HK-2 (cell line): ENCODE measurements at regions not wholly inside any gene's neighbourhood (a gene's known extent, or its start where the extent isn't known, plus 50 kb on each side); places are given as distances from the start of the nearest gene placed in this dataset.
"Not testable (repeated sequence)": the region's sequence is repeated elsewhere in the genome, so short reads cannot be mapped to it uniquely, and the experiment has no call there.

Experiments
- DNase-seq: peaks from one replicate; pipeline ENCODE4 v3.0.0-alpha.2; 2018; ENCODE audit not compliant: unreplicated experiment

DNA sequence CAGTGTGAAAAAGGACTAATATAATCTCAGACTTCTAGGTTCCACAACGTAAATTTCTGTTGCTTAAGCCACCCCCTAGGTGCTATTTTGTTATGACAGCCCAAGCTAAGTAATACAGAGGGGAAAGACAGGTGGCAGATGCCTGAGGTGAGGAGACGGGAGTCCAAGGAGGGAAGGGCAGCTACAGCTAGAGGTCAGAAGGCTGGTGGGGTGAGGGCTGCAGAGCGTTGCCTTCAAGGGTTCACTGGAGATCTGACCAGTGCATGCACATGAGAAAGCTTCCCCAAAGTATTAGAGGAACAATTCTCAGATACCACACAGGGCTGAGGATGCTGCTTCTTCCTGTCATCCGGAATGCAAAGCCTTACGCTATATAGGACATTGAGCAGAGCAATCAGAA, 104.7 kb upstream of the IRX4 start:
- DNase-seq, result no peak

GRCh38 chr5:1985781-1986180, 103.1 kb upstream of the IRX4 start:
- no peak for DNase-seq

GRCh38 chr5:1983919-1984695, 101.4 kb upstream of the IRX4 start:
- no peak for DNase-seq

GRCh38 chr5:1983401-1983800, 100.7 kb upstream of the IRX4 start:
- DNase-seq, result no peak

- DNase-seq, result not testable (repeated sequence)
Measured at GRCh38 chr5:1982561-1982960, 99.8 kb upstream of the IRX4 start.

DNA sequence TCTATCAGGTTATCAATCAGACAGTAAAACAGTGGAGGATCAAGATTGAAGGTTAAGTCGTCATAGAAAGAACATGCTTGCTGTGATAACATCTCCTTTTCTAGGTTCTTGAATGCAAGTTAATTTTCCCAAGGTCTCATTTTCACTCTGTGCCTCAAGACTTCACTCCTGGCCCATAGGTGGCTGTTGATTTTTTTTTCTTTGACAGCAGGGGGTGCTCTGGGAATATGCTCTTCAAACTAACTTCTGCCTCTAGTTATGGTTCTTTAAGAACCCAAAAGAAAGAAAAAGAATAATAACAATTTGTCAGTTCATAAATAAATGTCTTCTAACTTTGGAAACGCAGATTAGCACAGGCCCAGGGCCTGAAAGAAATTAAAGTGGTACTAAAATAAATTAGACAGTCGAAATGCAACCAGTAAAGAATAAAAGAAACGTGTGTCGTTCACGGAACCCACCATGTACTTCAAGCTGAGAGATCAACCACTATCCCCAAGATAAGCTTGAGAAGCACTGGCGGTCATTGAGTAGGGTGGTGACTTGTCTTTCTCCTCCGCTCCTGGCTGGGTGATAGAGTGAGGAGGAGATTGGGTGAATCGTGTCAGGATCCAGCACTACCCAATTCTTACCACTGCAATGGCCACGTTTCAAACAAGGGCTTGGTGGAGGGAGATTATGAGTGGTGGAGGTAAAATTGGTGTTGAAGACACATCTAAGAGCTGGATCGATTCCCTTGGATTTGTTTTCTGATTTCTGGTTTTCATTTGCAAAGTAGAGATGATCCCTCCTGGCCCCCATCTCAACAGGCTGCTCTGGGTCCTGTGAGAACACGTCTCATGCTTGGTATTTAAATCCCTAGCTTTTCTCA, 93.4 kb upstream of the IRX4 start:
- DNase-seq, result no peak

DNA sequence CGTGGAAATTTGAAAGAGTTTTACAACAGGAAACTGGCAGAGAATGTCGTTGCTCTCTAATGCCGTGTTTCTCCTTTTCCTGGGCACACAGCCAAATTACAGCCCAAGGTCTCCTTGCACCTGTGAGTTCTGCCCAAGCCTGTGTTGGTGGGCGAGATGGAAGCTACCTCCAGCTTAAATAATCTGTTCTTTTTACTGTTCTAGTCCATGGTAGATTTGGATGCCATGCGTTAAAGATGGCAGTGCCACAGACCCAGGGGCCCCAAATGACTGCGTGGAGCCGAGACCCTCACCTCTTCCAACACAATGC, 92.6 kb upstream of the IRX4 start:
- no peak for DNase-seq

- DNase-seq, result no peak
Measured at GRCh38 chr5:1974501-1975405, 92.0 kb upstream of the IRX4 start.

- no peak for DNase-seq
Measured at GRCh38 chr5:1974081-1974480, 91.4 kb upstream of the IRX4 start.

DNA sequence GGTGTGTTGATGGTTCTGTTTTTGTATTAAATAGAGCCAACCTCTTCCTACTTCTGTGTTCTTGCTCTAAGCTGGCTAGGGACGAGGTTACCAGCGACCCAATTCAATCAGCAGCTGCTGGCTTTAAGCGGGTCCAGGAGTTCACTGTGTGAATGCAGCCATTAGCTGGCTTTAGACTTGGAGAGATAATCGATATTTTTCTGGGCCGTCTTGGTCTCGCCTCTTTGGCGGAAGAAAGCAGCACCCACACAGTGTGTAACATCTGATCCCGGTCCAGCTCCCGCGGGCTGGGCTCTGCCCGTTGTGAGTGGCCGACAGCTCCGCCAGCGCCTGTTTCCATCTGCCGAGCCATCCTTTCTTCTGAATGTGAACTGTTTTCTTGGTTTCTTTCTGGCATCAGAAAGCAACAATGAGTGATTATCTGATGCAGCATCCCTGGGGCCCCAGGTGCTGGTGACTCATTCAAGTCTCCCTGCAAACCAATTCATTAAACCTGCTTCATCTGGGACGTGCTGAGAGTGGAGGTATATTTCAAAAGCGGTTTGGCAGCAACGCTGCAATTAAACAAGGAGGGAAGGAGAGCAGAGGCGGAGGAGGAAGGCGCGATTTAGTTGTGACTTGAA, 90.8 kb upstream of the IRX4 start:
- no peak for DNase-seq

GRCh38 chr5:1971944-1972343, 89.2 kb upstream of the IRX4 start:
- no peak for DNase-seq

DNA sequence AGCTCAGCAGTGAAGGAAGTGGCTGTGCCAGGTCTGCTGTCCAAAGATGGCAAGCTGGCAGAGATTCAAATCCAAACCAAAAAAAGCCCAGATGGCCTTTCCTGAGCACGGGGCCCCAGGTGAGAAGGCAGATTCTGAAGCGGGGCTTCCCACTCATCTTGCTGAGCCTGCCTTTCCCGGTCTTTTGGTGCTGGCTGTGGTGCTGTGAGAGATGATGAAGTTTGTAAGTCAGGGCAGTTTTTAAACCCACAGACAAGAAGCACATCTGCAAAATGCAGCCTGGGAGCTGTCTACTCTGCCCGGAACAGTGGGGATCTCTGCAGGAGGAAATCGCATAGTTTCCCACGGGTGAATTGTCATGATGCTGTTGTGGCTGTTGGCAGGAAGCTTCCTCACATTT, 85.0 kb upstream of the IRX4 start:
- no peak for DNase-seq

DNA sequence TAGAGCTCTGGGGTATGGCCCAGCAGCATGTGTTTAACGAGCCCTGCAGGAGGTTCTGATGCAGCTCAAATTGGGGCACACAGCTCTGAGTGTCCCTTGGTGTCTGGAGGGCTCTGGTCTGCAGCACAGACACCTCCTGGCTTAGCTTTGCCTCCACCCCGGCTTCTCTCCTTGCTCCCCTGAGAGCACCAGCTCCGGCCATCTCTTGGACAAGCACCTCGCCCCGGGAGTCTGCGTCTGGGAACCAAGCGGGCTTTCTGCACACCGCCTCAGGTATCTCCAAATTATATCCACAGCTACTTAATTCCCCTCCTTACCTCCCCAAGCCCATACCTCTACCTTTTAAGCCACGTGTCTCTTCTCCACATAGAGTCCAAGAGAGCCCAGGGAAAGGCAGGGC, 83.7 kb upstream of the IRX4 start:
- no peak for DNase-seq

- DNase-seq, result no peak
Measured at GRCh38 chr5:1965925-1966324, 83.2 kb upstream of the IRX4 start.

GRCh38 chr5:1963941-1964451, 81.3 kb upstream of the IRX4 start:
- DNase-seq, result no peak

DNA sequence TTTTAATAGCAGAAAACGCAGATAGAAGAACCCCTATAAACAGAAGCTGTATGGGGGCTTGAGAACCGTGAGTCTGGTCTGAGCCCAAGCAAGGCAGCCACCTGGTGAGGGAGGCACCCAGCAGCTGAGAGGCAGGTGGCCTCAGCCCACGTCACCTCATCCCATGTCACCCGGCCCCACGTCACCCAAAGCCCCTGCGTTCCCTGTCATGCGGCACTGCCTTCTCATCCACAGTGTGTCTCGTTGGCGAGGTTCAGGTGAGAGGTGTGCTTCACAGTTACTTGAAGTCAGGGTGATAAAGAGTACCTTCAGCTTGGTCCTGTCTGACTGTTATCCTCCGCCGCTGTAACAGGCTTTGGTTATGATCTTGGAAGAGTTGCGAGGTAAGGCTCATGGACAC, 80.6 kb upstream of the IRX4 start:
- DNase-seq, result no peak

- no peak for DNase-seq
Measured at GRCh38 chr5:1962619-1963355, 80.1 kb upstream of the IRX4 start.

- no peak for DNase-seq
Measured at GRCh38 chr5:1961952-1962595, 79.3 kb upstream of the IRX4 start.

GRCh38 chr5:1961304-1961946, 78.7 kb upstream of the IRX4 start:
- no peak for DNase-seq
